ENCODE measurements at regions not wholly inside any gene's neighbourhood (a gene's known extent, or its start where the extent isn't known, plus 50 kb on each side); places are given as distances from the start of the nearest gene placed in this dataset.

DNA sequence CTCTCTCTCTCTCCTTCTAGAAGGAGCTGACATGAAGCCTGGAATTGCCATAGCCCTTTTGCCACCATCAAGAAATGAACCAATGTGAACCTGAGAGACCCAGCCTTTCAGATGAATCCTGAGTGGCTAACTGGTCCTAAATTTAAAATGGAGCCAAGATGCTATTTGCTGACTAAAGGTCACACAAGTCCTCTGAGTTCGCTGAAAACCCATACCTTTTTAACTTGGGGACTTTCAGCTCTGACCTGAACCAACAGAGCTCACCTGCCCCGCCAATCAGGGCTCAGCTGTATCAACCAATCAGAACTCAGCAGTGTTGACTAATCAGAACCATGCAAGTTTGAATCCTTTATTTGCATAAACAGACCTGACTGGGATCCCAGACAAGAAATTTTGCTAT is 70.3 kb upstream of the MDM1 start:
- TF ChIP-seq LEF1 (IDR thresholded peaks at IDR 0.05; ENCODE audit: borderline replicate concordance) (no peak), ZNF384 (IDR thresholded peaks at IDR 0.05) (no peak), BHLHE40 (IDR thresholded peaks at IDR 0.05; ENCODE audit: borderline replicate concordance) (no peak)
